GM12878 (cell line): ENCODE measurements at regions not wholly inside any gene's neighbourhood (a gene's known extent, or its start where the extent isn't known, plus 50 kb on each side); places are given as distances from the start of the nearest gene placed in this dataset.

Experiments
- ATAC-seq: fragments of 200-7000 bp; cut with Tn5 transposase; 3 replicates; pipeline ENCODE4 v1.9.1; 2020; ENCODE audit warnings: mild to moderate bottlenecking, moderate library complexity
- BruUV-seq: library from RNA; stranded (reverse); fragments of 400-500 nt; replicated peaks from 2 replicates; lab custom pipeline; 2021; lab: Mats Ljungman, UMichigan
- CTCF ChIA-PET: fragments of 300-600 bp; sonication (Branson Sonifier 250); formaldehyde crosslinking; extraction: SDS; loops from one replicate; lab custom pipeline; 2021; ENCODE audit warnings: inconsistent platforms; lab: Yijun Ruan, JAX
- POLR2A ChIA-PET: fragments of 350-600 bp; formaldehyde crosslinking; extraction: SDS; loops from one replicate; lab custom pipeline; 2021; ENCODE audit warnings: inconsistent platforms; lab: Charles Lee
- RAD21 ChIA-PET: fragments of 300-600 bp; sonication (Branson Sonifier 250); formaldehyde crosslinking; loops from one replicate; lab custom pipeline; 2023; ENCODE audit warnings: antibody characterized with exemption; ENCODE audit not compliant: unreplicated experiment; lab: Charles Lee
- SMC1A ChIA-PET: fragments of 300-600 bp; sonication (Branson Sonifier 250); formaldehyde crosslinking; loops from one replicate; lab custom pipeline; 2023; ENCODE audit not compliant: unreplicated experiment, uncharacterized antibody; lab: Charles Lee
- DNase-seq: peaks from one replicate; pipeline ENCODE4 v3.0.0-alpha.2; 2011; ENCODE audit warnings: low read depth, low spot score
- FAIRE-seq: peaks from 3 replicates; lab custom pipeline; 2011; peaks lifted over from hg19 to GRCh38; lab: Jason Lieb, UNC
- H2AFZ ChIP-seq: 2 replicates; pipeline ENCODE4 v1.6.0; 2011; ENCODE audit warnings: low read depth, low read length, control low read depth; ENCODE audit not compliant: control insufficient read depth
- H3K27ac ChIP-seq: 2 replicates; pipeline ENCODE4 v1.5.1; 2011; ENCODE audit warnings: control low read depth; ENCODE audit not compliant: control insufficient read depth, insufficient read depth
- H3K27me3 ChIP-seq, 2 experiments: replicated peaks in 1 of 2; 2 replicates each; pipeline versions ENCODE4 v1.6.0 to v1.6.1; 2011; ENCODE audit warnings: low read length in 1 of 2; ENCODE audit not compliant: control insufficient read depth in 2 of 2, insufficient read depth in 2 of 2
- H3K36me3 ChIP-seq, 2 experiments: 2 replicates each; pipeline ENCODE4 v1.5.1; 2011; ENCODE audit warnings: low read length in 1 of 2; ENCODE audit not compliant: control insufficient read depth in 2 of 2, insufficient read depth in 2 of 2
- H3K4me1 ChIP-seq: 2 replicates; pipeline ENCODE4 v1.6.1; 2011; ENCODE audit warnings: mild to moderate bottlenecking, low read length, moderate library complexity, mixed read lengths; ENCODE audit not compliant: control insufficient read depth, insufficient read depth
- H3K4me2 ChIP-seq: 2 replicates; pipeline ENCODE4 v1.6.0; 2011; ENCODE audit warnings: control low read depth; ENCODE audit not compliant: control insufficient read depth, insufficient read depth
- H3K4me3 ChIP-seq: fragments of 200-600 bp; sonication (generic); 2 replicates; pipeline ENCODE4 v1.5.1; 2016
- H3K79me2 ChIP-seq: 2 replicates; pipeline ENCODE4 v1.6.0; 2011; ENCODE audit warnings: low read length; ENCODE audit not compliant: control insufficient read depth, insufficient read depth
- H3K9ac ChIP-seq: 2 replicates; pipeline ENCODE4 v1.8.0; 2011; ENCODE audit warnings: low read length, control low read depth, mixed read lengths; ENCODE audit not compliant: control insufficient read depth, insufficient read depth
- H3K9me3 ChIP-seq: replicated peaks from 3 replicates; pipeline ENCODE4 v1.5.1; 2011; ENCODE audit warnings: mild to moderate bottlenecking, low read length; ENCODE audit not compliant: control insufficient read depth, insufficient read depth
- H4K20me1 ChIP-seq: 2 replicates; pipeline ENCODE4 v1.6.0; 2011; ENCODE audit not compliant: control insufficient read depth, insufficient read depth
- ETV6 ChIP-seq, 2 experiments: fragments of 450-650 bp in 1 of 2; IDR thresholded peaks in 1 of 2; conservative IDR thresholded peaks in 1 of 2; 2 replicates each; pipeline ENCODE4 v1.6.1; 2014; ENCODE audit warnings: antibody characterized with exemption in 1 of 2, borderline replicate concordance in 1 of 2, low read depth in 1 of 2, mild to moderate bottlenecking in 1 of 2, moderate library complexity in 1 of 2
- IRF4 ChIP-seq: IDR thresholded peaks from 2 replicates; pipeline ENCODE4 v1.6.1; 2011; ENCODE audit warnings: low read depth, low read length
- MEF2B ChIP-seq: fragments of 450-650 bp; IDR thresholded peaks from 2 replicates; pipeline ENCODE4 v1.6.1; 2018; ENCODE audit warnings: mild to moderate bottlenecking, moderate library complexity; ENCODE audit not compliant: partially characterized antibody, poor library complexity, severe bottlenecking
- NR2F1 ChIP-seq: fragments of 450-650 bp; conservative IDR thresholded peaks from 2 replicates; pipeline ENCODE4 v1.6.1; 2017; ENCODE audit warnings: mild to moderate bottlenecking
- NRF1 ChIP-seq: conservative IDR thresholded peaks from 2 replicates; pipeline ENCODE4 v1.6.1; 2011; ENCODE audit warnings: mild to moderate bottlenecking, low read depth, low read length, improper control_type of control experiment
- RFX5 ChIP-seq: IDR thresholded peaks from 2 replicates; pipeline ENCODE4 v1.6.1; 2011; ENCODE audit warnings: low read depth, low read length, improper control_type of control experiment
- TARDBP ChIP-seq: IDR thresholded peaks from 2 replicates; pipeline ENCODE4 v1.6.1; 2016; ENCODE audit warnings: borderline replicate concordance
- TCF12 ChIP-seq: IDR thresholded peaks from 2 replicates; pipeline ENCODE4 v1.6.1; 2011; ENCODE audit warnings: low read depth, mild to moderate bottlenecking, low read length
- YBX1 ChIP-seq: fragments of 450-650 bp; IDR thresholded peaks from 2 replicates; pipeline ENCODE4 v1.6.1; 2016; ENCODE audit warnings: antibody characterized with exemption
- ZNF207 ChIP-seq: fragments of 450-650 bp; IDR thresholded peaks from 2 replicates; pipeline ENCODE4 v1.6.1; 2014; ENCODE audit warnings: antibody characterized with exemption, mild to moderate bottlenecking, borderline replicate concordance
- ZNF274 ChIP-seq: IDR thresholded peaks from one replicate; pipeline ENCODE4 v1.8.0; 2011; ENCODE audit not compliant: insufficient read length, insufficient read depth
- WGBS: methylation state at CpG from one replicate; pipeline ENCODE4 v1.1.6; 2016; ENCODE audit warnings: low lambda C conversion rate; ENCODE audit not compliant: insufficient replicate concordance, insufficient coverage; ENCODE audit errors: missing lambda C conversion rate; 5-methylcytosine and 5-hydroxymethylcytosine counted together
- in situ Hi-C: fragments of 300-500 bp; cut with MboI; formaldehyde crosslinking; loops from 9 replicates; pipeline ENCODE4 v1.14.3; 2018; ENCODE audit warnings: mixed read lengths
- intact Hi-C: fragments of 100-400 bp; cut with micrococcal nuclease; formaldehyde crosslinking; loops from one replicate; pipeline ENCODE4 v1.14.2; 2022; ENCODE audit not compliant: unreplicated experiment
- TF ChIP-seq, protein P1 (sequence below): IDR thresholded peaks from 2 replicates; pipeline ENCODE4 v1.6.1; 2012; ENCODE audit warnings: mild to moderate bottlenecking, low read depth, low read length
- TF ChIP-seq, protein P2 (sequence below): fragments of 450-650 bp; IDR thresholded peaks from 2 replicates; pipeline ENCODE4 v1.6.1; 2017; ENCODE audit warnings: borderline replicate concordance

DNA sequence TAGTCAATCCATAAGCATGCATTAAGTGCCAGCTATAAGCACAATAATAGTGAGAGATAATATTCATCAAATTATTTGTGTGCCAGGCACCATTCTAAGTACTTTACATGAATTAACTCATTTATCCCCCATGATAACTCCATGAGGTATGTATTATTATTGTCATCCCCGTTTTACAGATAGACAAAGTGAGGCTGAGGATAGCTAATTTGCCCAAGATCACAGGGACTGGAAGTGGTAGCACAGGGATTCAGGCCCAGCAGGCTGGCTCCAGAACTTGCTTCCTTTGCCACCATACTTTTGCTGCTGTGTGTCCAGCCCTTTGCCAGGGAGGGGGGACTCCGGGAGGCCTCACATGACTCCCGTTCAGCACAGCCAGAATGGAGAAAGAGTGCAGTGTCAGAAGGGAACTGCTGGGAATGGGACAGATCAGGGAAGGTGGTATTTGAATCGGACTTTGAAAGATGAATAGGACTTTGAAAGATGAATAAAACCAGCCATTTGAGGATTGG lies 128.0 kb upstream of the PWP1 start:
- RAD21 ChIA-PET = no interaction called here
- intact Hi-C loops = no loop called here
- Histone ChIP-seq H2AFZ (no peak overlapping the region), H3K36me3 (no peaks in the 10 kb centered on the region), H3K9ac (no peak overlapping the region), H3K4me3 (no peak overlapping the region), H3K4me1 (no peaks in the 10 kb centered on the region), H3K9me3 (no peaks in the 10 kb centered on the region), H3K27ac (no peak overlapping the region), H3K79me2 (no peaks in the 10 kb centered on the region), H3K27me3 (peaks cover 3 to 4% of the 10 kb centered on the region in 2 experiments; a peak in 3 of 4 replicates), H4K20me1 (no peaks in the 10 kb centered on the region), H3K4me2 (no peak overlapping the region)
- BruUV-seq = no TSS peak
- DNase-seq (no peak), ATAC-seq (no peak), FAIRE-seq (no peak)
- no peak for TF ChIP-seq IRF4
- no peak for TF ChIP-seq ETV6 (conservative IDR thresholded peaks at IDR 0.05 in 1 of 2, IDR thresholded peaks at IDR 0.05 in 1 of 2; ENCODE audit: borderline replicate concordance in 1 of 2, low read depth in 1 of 2)
- TF ChIP-seq YBX1 = no peak
- TF ChIP-seq TARDBP = no peak
- no peak for TF ChIP-seq RFX5
- TF ChIP-seq ZNF274 = no peak
- TF ChIP-seq NRF1 = no peak
- in situ Hi-C loops = no loop called here
- POLR2A ChIA-PET = no interaction called here
- WGBS = 1% methylated on average over 4 of the region's 4 CpGs
- CTCF ChIA-PET = interaction anchor here (1.4 kb wide), 1 partner anchor 53 kb away, joined by 6 read pairs; no protein-coding TSS in a partner anchor
- SMC1A ChIA-PET = no interaction called here

DNA sequence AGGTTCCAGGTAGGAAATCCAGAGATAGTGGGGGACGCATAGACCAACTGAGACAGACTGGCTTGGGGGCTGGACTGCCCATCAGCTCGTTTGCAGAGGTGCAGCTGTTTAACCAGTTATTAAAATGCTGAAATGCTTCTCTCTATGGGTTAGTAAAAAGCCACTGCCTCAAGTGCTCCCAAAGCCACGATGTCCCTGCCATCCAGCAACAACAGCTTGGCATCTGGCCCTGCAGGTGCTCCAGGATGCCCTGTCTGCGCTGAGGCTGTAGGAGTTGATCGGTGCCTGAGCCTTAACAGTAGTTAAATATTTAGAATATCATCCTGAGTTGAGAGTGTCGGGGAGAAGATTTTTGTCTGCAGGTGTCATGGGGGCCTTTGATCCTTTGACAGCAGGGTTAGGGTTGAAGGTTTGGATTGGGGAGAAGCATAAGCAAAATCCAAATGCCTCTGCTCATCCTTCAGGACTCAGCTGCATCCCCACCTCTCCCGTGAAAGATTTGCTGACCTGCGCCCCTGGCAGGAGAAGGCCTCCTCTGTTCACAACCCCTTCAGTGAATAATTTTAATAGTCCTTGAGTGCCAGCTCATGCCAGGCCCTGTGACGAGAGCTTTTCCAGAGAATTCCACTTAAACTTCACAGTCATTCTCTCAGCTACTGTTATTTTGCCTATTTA lies 127.3 kb upstream of the PWP1 start:
- Histone ChIP-seq H3K9me3 (no peaks in the 10 kb centered on the region), H4K20me1 (no peaks in the 10 kb centered on the region), H3K79me2 (no peaks in the 10 kb centered on the region), H2AFZ (no peak overlapping the region), H3K36me3 (no peaks in the 10 kb centered on the region), H3K27me3 (peaks cover 3 to 4% of the 10 kb centered on the region in 2 experiments; a peak in 3 of 4 replicates), H3K4me1 (no peaks in the 10 kb centered on the region), H3K4me3 (no peak overlapping the region), H3K27ac (no peak overlapping the region), H3K9ac (no peak overlapping the region), H3K4me2 (no peak overlapping the region)
- ChIA-PET SMC1A (no interaction called here), RAD21 (no interaction called here), POLR2A (no interaction called here), CTCF (no interaction called here)
- intact Hi-C loops (no loop called here), in situ Hi-C loops (no loop called here)
- no peak for ATAC-seq
- FAIRE-seq = no peak
- 40% methylated on average over 9 of the region's 9 CpGs for WGBS
- no TSS peak for BruUV-seq
- no peak for DNase-seq
- TF ChIP-seq, protein P1, sequence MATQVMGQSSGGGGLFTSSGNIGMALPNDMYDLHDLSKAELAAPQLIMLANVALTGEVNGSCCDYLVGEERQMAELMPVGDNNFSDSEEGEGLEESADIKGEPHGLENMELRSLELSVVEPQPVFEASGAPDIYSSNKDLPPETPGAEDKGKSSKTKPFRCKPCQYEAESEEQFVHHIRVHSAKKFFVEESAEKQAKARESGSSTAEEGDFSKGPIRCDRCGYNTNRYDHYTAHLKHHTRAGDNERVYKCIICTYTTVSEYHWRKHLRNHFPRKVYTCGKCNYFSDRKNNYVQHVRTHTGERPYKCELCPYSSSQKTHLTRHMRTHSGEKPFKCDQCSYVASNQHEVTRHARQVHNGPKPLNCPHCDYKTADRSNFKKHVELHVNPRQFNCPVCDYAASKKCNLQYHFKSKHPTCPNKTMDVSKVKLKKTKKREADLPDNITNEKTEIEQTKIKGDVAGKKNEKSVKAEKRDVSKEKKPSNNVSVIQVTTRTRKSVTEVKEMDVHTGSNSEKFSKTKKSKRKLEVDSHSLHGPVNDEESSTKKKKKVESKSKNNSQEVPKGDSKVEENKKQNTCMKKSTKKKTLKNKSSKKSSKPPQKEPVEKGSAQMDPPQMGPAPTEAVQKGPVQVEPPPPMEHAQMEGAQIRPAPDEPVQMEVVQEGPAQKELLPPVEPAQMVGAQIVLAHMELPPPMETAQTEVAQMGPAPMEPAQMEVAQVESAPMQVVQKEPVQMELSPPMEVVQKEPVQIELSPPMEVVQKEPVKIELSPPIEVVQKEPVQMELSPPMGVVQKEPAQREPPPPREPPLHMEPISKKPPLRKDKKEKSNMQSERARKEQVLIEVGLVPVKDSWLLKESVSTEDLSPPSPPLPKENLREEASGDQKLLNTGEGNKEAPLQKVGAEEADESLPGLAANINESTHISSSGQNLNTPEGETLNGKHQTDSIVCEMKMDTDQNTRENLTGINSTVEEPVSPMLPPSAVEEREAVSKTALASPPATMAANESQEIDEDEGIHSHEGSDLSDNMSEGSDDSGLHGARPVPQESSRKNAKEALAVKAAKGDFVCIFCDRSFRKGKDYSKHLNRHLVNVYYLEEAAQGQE = no peak
- TF ChIP-seq TCF12 (no peak), ZNF207 (no peak), NR2F1 (no peak), MEF2B (no peak)
- TF ChIP-seq, protein P2, sequence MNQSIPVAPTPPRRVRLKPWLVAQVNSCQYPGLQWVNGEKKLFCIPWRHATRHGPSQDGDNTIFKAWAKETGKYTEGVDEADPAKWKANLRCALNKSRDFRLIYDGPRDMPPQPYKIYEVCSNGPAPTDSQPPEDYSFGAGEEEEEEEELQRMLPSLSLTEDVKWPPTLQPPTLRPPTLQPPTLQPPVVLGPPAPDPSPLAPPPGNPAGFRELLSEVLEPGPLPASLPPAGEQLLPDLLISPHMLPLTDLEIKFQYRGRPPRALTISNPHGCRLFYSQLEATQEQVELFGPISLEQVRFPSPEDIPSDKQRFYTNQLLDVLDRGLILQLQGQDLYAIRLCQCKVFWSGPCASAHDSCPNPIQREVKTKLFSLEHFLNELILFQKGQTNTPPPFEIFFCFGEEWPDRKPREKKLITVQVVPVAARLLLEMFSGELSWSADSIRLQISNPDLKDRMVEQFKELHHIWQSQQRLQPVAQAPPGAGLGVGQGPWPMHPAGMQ = no peak
